AG10803 (cell line): ENCODE measurements at regions not wholly inside any gene's neighbourhood (a gene's known extent, or its start where the extent isn't known, plus 50 kb on each side); places are given as distances from the start of the nearest gene placed in this dataset.
A peak's percentile ranks its signal among the peaks of the same experiment; 100 is the strongest.

Experiments
- DNase-seq: peaks from one replicate; pipeline ENCODE4 v3.0.0; 2010; ENCODE audit warnings: low read depth
- H3K4me3 ChIP-seq: 2 replicates; pipeline ENCODE4 v1.5.1; 2011; ENCODE audit warnings: mild to moderate bottlenecking, low read length, control low read depth
- CTCF ChIP-seq: conservative IDR thresholded peaks from 2 replicates; pipeline ENCODE4 v1.5.1; 2011; ENCODE audit warnings: mild to moderate bottlenecking, low read length, control low read depth, inconsistent platforms

DNA sequence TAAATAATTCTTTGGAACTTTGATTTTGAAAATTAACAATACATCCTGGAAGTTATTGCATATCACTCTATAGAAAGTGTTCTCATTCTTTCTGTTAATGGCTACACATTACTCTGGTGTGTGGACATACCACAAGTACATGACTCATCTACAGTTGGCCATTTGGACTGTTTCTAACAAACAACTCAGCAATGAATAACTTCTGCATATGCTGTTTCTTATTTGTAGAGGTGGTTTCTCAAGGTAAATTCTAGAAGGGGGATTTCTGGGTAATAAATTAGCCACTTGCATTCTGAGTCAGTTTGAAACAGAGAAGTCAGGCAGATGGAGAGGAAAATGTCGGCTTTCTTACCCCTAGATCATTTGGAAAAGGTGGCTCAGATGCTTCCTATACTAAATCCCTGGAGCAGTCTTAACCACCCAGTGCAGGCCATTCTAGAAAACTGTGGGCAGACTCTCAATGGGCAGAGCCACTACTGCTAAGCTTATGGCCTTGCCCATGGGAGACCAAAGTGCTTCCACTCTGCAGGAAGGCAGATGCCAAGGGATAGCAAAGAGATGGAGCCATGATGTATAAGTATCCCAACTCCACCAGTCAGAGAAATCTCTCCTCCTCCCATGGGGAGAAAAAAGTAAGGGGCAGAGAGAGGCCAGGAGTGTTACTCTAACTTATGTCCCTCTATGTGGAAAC, 194.0 kb upstream of the PLPP4 start:
- no peak for TF ChIP-seq CTCF
- peak; percentile 13 for DNase-seq
- H3K4me3 ChIP-seq: no peak overlapping the region

DNA sequence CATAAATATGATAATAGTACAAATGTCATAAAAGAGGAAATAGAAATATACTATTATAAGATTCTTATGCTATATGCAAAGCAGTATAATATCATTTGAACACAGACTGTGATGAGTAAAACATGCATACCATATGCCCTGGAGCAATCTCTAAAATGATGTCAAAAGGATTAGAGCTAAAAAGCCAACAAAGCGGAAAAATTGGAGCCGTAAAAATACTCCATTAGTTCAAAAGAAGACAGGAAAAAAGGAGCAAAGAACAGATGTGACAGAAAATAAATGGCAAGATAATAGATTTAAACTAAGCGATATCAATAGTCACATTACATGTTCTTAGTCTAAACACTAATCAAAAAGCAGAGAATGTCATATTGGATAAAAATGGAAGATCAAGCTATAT, 191.0 kb upstream of the PLPP4 start:
- no peak overlapping the region for H3K4me3 ChIP-seq
- no peak for DNase-seq
- no peak for TF ChIP-seq CTCF

- H3K4me3 ChIP-seq: no peak overlapping the region
- no peak for TF ChIP-seq CTCF
- no peak for DNase-seq
These were observed 186.1 kb upstream of the PLPP4 start for GRCh38 chr10:120270906-120271305.

DNA sequence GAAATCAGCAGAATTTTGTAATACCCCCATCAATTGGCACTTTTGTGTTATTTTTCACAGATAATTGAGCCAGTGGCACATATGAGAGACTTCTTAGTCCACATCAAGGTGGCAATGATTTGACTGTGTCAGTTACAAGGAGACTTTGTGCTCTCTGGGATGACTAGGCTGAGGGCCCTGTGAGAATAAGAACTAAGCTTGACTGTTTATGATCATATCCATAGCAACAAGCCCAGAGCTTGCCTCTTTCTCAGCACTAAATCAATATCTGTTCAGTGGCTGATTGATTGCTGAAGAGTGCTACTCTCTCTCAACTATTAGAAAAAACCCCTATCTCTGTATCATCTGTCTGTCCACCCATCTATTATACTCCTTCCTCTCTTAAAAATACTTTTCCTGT, 185.3 kb upstream of the PLPP4 start:
- no peak for DNase-seq
- TF ChIP-seq CTCF: no peak
- H3K4me3 ChIP-seq: no peak overlapping the region

GRCh38 chr10:120272350-120272749, 184.7 kb upstream of the PLPP4 start:
- H3K4me3 ChIP-seq: no peak overlapping the region
- no peak for TF ChIP-seq CTCF
- DNase-seq: no peak

GRCh38 chr10:120278069-120278468, 179.0 kb upstream of the PLPP4 start:
- TF ChIP-seq CTCF: no peak
- DNase-seq: no peak
- H3K4me3 ChIP-seq: no peak overlapping the region

DNA sequence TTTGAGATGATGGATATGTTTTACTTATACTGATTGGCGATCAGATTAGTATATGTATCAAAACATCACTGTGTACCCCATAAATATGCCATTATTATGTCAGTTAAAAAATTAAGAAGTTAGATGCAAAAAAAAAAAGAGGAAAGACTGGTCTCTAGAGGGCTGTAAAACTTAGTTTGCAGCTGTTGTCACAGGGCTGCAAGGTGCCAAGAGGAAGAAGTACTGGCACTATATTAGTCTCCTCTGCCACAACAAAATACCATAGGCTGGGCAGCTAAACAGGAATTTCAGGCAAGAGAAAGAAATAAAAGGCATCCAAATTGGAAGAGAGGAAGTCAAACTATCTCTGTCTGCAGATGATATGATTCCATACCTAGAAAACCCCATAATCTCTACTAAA, 177.8 kb upstream of the PLPP4 start:
- DNase-seq: no peak
- H3K4me3 ChIP-seq: no peak overlapping the region
- TF ChIP-seq CTCF: no peak
